ENCODE measurements at regions not wholly inside any gene's neighbourhood (a gene's known extent, or its start where the extent isn't known, plus 50 kb on each side); places are given as distances from the start of the nearest gene placed in this dataset.

DNA sequence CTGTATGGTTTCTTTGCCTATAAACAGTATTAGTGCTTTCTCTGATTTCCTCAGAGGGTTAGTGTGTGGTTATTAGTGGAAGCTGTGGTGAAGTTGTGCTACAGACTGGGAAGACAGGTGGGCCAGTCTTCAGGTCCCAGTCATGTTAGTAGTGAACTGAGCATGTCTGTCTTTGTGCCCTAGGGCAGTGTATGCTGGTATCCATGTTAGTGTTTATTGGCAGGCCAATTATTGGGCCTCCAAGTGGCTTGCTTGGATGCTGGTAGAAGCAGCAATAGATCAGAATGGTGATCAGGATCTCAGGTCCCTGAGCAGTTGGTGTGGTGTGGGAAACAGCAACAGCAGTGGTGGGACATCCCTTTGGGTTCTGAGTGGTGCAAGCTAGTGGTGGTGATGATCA, 137.6 kb downstream of the OTOR start:
- TF ChIP-seq ZNF121 (tag by site-specific recombination; IDR thresholded peaks at IDR 0.05) (no peak), ZNF214 (tag by site-specific recombination; IDR thresholded peaks at IDR 0.05; ENCODE audit: borderline replicate concordance) (no peak), ZNF623 (tag by site-specific recombination; IDR thresholded peaks at IDR 0.05) (no peak), ZNF266 (tag by site-specific recombination; IDR thresholded peaks at IDR 0.05; ENCODE audit: low read depth) (no peak), ZNF792 (tag by site-specific recombination; IDR thresholded peaks at IDR 0.05) (no peak), ZNF785 (tag by site-specific recombination; IDR thresholded peaks at IDR 0.05) (no peak), ZNF654 (tag by site-specific recombination; IDR thresholded peaks at IDR 0.05; ENCODE audit: low read depth) (no peak)
- TF ChIP-seq, protein P1, sequence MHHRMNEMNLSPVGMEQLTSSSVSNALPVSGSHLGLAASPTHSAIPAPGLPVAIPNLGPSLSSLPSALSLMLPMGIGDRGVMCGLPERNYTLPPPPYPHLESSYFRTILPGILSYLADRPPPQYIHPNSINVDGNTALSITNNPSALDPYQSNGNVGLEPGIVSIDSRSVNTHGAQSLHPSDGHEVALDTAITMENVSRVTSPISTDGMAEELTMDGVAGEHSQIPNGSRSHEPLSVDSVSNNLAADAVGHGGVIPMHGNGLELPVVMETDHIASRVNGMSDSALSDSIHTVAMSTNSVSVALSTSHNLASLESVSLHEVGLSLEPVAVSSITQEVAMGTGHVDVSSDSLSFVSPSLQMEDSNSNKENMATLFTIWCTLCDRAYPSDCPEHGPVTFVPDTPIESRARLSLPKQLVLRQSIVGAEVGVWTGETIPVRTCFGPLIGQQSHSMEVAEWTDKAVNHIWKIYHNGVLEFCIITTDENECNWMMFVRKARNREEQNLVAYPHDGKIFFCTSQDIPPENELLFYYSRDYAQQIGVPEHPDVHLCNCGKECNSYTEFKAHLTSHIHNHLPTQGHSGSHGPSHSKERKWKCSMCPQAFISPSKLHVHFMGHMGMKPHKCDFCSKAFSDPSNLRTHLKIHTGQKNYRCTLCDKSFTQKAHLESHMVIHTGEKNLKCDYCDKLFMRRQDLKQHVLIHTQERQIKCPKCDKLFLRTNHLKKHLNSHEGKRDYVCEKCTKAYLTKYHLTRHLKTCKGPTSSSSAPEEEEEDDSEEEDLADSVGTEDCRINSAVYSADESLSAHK (tag by site-specific recombination; IDR thresholded peaks at IDR 0.05), result no peak
- TF ChIP-seq, protein P2, sequence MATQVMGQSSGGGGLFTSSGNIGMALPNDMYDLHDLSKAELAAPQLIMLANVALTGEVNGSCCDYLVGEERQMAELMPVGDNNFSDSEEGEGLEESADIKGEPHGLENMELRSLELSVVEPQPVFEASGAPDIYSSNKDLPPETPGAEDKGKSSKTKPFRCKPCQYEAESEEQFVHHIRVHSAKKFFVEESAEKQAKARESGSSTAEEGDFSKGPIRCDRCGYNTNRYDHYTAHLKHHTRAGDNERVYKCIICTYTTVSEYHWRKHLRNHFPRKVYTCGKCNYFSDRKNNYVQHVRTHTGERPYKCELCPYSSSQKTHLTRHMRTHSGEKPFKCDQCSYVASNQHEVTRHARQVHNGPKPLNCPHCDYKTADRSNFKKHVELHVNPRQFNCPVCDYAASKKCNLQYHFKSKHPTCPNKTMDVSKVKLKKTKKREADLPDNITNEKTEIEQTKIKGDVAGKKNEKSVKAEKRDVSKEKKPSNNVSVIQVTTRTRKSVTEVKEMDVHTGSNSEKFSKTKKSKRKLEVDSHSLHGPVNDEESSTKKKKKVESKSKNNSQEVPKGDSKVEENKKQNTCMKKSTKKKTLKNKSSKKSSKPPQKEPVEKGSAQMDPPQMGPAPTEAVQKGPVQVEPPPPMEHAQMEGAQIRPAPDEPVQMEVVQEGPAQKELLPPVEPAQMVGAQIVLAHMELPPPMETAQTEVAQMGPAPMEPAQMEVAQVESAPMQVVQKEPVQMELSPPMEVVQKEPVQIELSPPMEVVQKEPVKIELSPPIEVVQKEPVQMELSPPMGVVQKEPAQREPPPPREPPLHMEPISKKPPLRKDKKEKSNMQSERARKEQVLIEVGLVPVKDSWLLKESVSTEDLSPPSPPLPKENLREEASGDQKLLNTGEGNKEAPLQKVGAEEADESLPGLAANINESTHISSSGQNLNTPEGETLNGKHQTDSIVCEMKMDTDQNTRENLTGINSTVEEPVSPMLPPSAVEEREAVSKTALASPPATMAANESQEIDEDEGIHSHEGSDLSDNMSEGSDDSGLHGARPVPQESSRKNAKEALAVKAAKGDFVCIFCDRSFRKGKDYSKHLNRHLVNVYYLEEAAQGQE (tag by site-specific recombination; IDR thresholded peaks at IDR 0.05), result no peak
- TF ChIP-seq, protein P3, sequence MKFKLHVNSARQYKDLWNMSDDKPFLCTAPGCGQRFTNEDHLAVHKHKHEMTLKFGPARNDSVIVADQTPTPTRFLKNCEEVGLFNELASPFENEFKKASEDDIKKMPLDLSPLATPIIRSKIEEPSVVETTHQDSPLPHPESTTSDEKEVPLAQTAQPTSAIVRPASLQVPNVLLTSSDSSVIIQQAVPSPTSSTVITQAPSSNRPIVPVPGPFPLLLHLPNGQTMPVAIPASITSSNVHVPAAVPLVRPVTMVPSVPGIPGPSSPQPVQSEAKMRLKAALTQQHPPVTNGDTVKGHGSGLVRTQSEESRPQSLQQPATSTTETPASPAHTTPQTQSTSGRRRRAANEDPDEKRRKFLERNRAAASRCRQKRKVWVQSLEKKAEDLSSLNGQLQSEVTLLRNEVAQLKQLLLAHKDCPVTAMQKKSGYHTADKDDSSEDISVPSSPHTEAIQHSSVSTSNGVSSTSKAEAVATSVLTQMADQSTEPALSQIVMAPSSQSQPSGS (tag by site-specific recombination; IDR thresholded peaks at IDR 0.05; ENCODE audit: low read depth), result no peak
- TF ChIP-seq, protein P4, sequence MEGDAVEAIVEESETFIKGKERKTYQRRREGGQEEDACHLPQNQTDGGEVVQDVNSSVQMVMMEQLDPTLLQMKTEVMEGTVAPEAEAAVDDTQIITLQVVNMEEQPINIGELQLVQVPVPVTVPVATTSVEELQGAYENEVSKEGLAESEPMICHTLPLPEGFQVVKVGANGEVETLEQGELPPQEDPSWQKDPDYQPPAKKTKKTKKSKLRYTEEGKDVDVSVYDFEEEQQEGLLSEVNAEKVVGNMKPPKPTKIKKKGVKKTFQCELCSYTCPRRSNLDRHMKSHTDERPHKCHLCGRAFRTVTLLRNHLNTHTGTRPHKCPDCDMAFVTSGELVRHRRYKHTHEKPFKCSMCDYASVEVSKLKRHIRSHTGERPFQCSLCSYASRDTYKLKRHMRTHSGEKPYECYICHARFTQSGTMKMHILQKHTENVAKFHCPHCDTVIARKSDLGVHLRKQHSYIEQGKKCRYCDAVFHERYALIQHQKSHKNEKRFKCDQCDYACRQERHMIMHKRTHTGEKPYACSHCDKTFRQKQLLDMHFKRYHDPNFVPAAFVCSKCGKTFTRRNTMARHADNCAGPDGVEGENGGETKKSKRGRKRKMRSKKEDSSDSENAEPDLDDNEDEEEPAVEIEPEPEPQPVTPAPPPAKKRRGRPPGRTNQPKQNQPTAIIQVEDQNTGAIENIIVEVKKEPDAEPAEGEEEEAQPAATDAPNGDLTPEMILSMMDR (tag by site-specific recombination; IDR thresholded peaks at IDR 0.05), result no peak

All from HEK293 (cell line).